GM21381 (cell line): ENCODE measurements at regions not wholly inside any gene's neighbourhood (a gene's known extent, or its start where the extent isn't known, plus 50 kb on each side); places are given as distances from the start of the nearest gene placed in this dataset.
A peak's percentile ranks its signal among the peaks of the same experiment; 100 is the strongest.

Source experiments
- ATAC-seq: cut with Tn5 transposase; IDR thresholded peaks from one replicate; pipeline ENCODE4 v1.9.1; 2021; ENCODE audit warnings: mild to moderate bottlenecking, moderate library complexity; ENCODE audit not compliant: unreplicated experiment

DNA sequence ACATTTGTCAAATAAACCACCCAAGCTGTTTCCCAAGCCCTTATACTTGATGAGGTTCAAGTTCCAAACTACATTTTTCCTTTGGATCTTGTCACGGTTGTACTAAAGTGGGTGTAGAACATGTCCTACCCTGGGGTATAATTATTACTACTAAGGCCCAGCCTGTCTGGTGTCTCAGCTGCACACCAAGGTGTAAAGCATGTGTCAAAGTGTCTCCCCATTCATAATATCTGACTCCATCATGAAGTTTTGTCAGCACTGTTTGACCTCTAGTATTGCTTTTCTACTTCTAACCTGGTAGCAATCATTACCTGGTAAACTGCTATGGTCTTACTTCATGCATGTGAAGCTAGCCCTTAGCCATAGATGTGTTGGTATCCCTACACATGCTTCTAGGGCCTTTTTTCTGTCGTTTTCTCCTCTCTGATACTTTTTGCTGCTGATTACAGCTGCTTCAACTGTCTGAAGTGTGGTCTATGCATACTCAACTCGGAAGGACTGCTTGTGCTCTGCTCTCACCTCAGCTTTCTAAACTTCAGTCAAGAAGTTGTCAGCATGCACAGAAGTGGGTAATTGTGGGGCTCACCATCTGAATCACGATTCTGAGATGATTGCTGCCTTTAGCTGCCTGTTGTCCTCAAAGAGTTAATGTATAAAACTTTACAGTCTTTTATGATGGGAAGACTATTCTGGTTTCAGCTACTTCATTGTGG is 445.7 kb upstream of the TRIB2 start:
- ATAC-seq = peak; percentile 66

DNA sequence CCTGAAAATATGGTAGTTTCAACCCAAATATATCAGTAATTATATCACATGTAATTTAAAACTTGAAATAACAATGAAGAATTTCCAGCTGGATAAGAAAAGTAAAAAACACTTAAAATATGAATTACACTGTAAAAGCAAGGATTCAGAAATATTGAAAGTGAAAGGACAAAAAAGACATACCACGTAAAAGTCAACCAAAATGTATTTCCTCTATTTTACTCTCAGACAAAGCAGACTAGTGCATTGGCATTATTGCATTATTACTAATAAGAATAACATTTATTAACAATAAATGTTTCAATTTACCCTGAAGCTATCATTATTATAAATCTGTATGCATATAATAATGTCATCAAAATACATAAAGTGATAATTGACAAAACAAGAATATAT is 445.1 kb upstream of the TRIB2 start:
- peak; percentile 44 for ATAC-seq

GRCh38 chr2:12273111-12273510 is 443.6 kb upstream of the TRIB2 start:
- no peak for ATAC-seq

DNA sequence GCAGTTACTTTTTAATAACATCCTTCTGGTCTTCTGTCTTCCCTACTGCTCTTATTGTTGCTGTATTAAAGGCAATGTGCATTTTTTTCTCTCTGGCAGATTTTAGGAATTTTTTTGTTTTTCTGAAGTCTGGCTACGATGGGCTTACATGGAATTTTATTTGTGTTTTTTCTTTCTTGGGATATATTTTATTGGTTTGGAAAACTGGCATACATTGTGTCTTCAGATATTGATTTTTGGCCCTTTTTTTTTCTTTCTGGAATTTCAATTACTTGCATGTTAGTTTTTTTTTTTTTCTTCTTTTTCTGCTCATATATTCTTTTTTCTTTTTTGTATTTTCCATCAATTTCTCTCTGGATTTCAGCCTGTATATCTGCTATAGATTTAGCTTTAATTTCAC is 442.1 kb upstream of the TRIB2 start:
- ATAC-seq = no peak

DNA sequence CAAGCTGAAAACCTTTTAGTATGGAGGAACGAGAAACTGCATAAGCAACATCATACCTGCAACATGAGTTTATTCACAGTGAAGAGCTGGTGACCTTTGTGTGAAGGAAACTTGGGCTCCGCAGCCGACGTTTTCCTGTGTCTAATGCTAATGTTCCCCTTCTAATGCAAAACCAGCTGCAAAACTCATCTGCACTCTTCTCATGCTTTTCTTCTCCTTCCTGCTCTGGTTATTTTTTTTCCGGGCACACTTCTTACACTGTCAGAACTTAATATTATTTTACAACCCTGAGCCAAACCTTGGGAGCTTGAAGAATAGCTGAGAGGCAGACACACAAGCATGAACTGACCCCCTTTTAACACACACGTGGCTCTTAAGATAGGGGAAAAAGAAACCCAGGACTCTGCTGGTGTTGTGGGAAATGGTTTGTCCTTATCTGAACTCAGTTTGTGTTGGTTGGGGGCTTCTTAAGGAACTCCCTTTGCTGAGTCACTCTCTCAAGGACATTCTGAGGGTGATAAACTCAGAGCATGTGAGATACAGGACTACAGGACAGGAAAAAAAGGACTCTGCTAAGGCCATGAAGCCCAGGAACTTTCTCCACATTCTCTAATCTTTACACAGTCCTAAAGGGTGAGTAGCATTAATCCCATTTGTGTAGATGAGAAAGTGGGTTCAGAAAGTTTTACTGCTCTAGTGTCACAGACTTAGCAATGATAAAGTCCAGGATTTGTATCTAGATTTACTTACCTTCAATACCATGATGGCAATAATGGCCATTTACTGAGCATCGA is 439.3 kb upstream of the TRIB2 start:
- ATAC-seq = no peak

DNA sequence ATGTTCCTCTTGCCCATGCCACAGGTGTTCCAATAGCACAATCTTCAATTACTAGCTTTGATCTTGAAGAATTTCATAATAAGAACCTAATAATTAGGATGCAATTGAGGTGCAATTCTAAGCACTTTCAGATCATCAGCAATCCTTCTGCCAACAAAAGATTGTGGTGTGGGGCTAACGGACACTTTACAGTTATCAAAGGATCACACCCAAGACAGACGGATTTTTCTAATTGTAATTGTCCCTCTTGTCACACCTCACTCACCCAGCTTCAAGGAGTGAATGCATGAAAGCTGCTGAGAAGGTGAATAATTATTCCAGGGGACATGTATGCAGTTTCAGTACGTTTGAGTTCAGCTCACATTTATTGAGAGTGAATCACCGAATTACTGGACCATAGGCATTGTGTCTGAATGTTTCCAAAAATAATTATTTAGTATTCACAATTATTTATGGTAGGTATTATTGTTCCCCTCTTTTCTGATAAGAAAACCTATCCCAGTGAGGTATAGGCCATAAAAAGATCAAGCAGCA is 438.5 kb upstream of the TRIB2 start:
- no peak for ATAC-seq

DNA sequence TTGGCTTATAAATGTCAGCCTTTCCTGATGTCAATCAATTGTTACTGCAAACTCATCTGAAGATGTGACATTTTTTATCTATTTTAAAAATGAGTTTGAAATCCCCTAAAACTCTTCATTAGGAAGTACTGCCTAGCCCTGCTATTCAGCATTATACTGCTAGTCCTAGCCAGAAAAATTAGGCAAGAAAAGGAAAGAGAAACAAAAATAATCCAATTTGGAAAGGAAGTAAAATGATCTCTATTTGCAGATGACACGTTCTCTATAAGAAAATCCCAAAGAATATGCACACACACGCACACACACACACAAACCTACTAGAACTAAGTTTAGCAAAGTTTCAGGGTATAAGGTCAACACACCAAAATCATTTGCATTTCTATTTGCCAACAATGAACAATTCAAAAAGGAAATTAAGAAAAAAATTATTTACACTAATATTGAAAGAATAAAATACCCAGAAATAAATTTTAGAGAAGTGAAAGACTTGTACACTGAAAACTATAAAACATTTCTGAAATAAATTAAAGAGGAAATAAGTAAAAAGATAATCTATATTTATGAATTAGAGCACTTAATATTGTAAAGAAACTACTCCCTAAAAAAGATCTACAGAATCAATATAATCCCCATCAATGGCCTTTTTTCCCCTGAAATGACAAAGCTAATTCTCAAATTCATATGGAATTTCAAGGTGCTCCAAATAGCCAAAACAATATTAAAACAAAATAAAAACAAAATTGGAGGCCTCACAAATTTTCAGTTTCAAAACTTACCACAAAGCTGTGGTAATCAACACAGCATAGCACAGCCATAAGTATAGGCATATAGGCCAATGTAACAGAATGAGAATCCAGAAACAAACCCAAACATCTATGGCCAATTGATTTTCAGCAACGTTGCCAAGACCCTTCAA is 433.7 kb upstream of the TRIB2 start:
- peak; percentile 71 for ATAC-seq

DNA sequence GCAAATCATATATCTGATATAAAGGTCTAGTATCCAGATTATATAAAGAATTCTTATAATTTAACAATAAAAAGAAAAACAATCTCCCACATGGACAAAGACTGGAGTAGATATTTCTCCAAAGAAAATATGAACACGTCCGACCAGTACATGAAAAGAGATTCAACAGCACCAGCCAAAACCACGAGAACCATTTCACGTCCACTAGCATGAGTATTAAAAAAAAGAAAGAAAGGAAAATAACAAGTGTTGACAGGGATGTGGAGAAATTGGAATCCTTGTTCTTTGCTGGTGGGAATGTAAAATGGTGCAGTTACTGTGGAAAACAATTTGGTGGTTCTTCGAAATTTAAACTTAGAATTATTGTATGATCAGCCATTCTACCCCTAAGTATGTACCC is 432.7 kb upstream of the TRIB2 start:
- ATAC-seq = no peak

DNA sequence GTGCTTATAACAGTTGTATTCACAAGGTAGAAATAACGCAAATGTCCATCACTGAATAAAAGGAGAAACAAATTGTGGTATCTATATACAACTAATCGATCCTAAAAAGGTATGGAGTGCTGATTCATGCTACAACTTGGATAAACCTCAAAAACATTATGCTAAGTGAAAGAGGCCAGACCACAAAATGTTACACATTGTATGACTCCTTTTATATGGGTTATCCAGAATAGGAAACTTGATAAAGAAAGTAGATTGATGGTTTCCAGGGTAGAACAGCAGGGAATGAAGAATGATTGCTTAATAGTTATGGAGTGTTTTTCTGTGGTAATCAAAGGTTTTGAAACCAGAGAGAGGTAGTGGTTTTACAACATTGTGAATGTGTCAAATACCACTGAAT is 432.2 kb upstream of the TRIB2 start:
- no peak for ATAC-seq

- ATAC-seq = no peak
These were observed 430.4 kb upstream of the TRIB2 start for GRCh38 chr2:12286347-12286746.

DNA sequence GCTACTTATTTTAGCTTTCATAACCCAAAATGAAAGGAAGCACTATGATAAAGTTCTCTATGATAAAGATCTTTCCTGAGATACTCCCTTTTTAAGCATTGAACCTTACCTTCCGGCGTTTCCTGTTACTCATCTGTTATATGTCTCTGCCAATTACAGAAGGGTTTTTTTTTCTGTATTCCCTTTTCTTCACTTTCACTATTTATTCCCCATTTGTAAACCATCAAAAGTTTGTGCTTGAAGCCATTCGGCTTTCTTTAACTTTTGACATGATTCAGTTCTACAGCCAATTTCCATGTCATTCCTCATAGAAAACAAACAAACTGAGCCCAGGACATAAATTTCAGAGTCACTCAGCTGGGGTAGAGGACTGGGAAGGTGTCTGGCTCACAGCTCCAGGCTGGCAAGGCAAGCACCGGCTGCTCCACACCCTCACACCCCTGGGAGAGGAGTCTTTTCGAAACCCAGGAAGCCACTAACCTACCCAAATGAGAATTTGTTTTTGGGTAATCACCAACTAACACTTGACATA is 429.4 kb upstream of the TRIB2 start:
- no peak for ATAC-seq

DNA sequence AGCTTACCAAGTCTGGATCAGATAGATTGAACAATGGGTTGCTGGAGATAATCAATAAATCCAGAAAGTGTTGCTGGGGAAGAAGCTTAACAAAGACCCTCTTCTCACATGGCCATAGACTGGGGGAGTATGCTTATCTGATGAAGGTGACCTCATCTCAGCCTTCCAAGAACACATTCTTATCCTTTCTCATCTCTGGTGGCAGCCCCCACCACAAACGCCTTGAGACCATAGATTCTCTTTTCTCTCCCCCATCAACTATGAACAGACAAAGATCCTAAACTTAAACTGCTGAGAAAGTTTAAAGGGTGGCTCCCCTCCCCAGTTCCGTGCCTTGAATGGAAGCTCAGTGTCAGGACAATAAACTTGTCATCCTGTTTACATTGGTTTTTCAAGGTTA is 428.7 kb upstream of the TRIB2 start:
- ATAC-seq = no peak

DNA sequence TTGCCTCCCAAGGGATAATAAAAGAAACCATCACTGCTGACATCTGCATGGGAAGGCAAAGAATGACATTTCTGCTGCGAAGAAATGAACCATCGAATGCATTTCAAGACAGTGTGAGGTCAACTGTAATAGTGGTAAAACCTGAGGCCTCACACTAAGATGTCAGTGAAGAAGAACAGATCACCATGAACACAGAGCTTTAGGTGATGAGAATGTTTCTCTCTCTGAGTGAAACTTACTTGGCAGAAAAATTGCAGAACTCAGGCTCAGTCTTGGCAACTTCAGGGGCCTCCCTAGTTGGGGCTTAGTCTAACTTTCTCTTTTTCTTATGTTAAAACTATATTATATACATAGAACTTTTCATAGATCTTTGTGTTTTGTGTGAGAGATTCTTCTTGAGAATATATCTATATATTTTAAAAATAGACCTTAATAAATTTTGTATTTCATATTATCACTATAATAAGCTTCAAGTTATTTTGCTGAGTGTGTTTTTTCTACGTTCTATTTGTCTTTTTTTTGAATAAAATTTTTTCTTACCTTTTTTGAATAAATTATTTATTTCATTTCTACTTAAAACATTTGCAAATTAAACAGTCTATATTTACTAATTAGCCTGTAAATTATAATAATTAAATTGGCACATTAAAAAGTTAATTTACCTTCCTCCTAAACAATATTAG is 427.5 kb upstream of the TRIB2 start:
- no peak for ATAC-seq

DNA sequence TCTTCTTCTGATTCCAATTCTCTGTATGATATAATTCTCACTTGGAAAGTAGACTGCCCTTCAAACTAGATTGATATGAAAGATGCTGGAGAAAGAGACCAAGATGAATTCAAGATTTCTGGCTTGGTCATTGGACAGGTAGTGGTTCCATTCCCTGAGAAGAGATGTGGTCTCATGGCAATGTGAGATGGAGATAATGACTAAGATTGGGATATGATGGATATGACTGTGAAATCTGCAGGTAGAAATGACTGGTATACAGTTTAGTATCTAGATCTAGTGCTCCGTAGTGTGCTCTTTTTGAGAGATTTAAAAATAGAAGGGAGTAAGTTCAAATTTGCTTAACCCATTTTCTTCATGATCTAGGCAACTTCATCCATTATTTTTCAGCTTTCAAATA is 425.4 kb upstream of the TRIB2 start:
- no peak for ATAC-seq

DNA sequence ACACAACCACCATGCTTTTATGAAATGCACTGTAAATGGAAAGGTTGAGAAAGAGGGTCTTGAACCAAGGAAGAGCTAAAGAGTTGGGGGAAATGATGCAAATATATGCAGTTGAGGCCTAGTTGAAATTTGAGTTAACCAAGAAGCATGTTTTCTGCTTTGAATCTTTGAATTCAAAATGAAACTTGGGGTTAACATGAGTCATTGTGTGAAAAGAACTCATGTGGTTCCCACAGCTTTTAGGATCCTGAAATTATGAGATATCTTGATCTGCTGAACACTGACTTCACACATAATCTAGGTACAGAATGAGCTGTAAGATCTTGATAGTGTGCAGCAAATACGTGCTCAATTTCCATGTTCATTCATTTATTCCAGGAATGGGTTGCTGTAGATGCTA is 422.9 kb upstream of the TRIB2 start:
- ATAC-seq = peak; percentile 97

GRCh38 chr2:12295856-12296519 is 420.7 kb upstream of the TRIB2 start:
- no peak for ATAC-seq

DNA sequence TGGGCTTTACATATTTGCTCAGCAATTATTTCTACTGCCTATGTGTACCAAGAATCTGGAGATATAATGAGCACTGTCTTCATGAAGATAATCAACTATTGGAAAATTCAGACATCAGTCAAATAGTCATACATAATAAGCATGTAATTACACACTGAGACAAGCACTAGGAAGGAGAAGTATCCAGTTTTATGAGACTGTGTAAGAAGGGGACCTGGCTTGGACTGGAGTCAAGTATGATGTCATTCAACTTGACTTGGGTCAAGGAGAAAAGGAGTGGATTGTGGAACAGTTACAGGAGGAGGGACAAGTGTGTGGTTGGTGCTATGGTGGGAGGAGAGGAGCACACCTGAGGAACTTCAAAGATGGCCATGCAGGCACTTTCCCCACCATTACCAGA is 419.8 kb upstream of the TRIB2 start:
- ATAC-seq = no peak

DNA sequence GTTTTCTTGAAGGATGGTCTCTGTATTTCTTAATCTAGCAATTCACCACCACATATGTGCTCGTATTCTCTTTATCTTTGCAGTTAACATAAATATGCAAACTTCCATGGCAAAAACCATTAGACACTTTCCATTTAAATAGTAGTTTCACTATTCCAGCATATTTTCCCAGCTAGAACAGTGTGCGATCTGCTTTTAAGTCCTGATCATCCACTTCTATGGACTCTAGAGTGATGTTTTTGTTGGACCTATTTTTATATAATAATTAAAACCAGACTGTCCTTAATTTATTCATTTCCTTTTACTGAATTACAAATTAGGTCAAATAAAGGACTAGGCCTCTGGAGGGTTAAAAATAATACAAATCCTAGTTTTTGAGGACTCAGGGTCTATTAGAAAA is 418.4 kb upstream of the TRIB2 start:
- ATAC-seq = no peak

DNA sequence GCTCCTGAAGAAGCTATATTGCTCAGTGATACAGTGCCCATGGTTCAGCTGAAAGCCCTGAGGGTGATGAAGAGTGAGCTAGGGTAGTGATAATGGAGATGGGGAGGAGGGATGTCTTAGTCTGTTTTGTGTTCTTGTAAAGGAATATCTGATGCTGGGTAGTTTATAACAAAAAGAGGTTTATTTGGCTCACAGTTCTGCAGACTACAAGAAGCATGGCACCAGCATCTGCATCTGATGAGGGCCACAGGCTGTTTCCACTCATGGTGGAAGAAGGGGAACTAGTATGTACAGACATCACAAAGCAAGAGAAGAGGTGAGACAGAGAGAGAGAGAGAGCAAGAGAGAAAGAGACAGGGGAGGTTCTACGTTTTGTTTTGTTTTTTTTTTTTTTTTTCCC is 417.3 kb upstream of the TRIB2 start:
- no peak for ATAC-seq

DNA sequence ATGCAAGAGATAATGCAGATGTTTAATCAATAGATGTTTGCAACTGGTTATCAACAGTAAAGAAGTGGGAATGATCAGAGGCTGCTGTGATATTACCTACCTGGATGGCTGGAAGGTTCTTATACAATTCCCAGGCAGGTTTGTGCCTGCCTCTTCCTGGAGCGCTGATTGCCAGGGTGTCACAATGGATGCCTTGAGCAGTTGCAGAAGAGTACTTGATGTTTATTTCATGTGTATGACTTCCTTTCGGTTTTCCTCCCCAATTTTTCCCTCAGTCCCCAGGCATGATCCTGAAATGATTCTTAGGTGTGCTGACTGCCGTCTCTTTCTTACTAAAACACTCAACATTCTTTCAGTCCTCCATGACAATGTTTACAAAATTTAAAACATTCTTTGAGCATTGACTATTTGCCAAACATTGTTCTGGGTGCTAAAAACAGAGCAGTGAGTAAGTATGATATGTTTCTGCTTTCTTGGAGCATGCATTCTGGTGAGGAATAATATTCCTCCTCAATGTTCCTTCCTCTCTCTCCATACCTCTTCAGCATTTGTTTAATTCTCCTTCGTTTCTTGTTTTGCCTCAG is 416.6 kb upstream of the TRIB2 start:
- ATAC-seq = no peak
